K562 (cell line): ENCODE measurements at regions not wholly inside any gene's neighbourhood (a gene's known extent, or its start where the extent isn't known, plus 50 kb on each side); places are given as distances from the start of the nearest gene placed in this dataset.

ENCODE experiments used
- ATAC-seq: fragments of 200-7000 bp; cut with Tn5 transposase; 3 replicates; pipeline ENCODE4 v1.9.1; 2020; ENCODE audit warnings: moderate library complexity
- BruUV-seq: library from RNA; stranded (reverse); fragments of 400-500 nt; replicated peaks from 2 replicates; lab custom pipeline; 2021; lab: Mats Ljungman, UMichigan
- CTCF ChIA-PET: fragments of 300-600 bp; formaldehyde crosslinking; extraction: SDS; loops from one replicate; lab custom pipeline; 2021; ENCODE audit warnings: low intra/inter-chr PET ratio; lab: Yijun Ruan, JAX
- POLR2A ChIA-PET: fragments of 300-600, 350-650 bp; sonication (Branson Sonifier 250); formaldehyde crosslinking; extraction: SDS; loops from one replicate; lab custom pipeline; 2021; ENCODE audit warnings: antibody characterized with exemption, inconsistent platforms; lab: Yijun Ruan, JAX
- DNase-seq, 4 experiments: peaks; one replicate each; pipeline versions ENCODE4 v3.0.0 to v3.0.0-alpha.2; 2011 to 2018; ENCODE audit warnings: low spot score in 3 of 4, mixed read lengths in 3 of 4; ENCODE audit errors: extremely low read depth in 1 of 4
- FAIRE-seq: peaks from 2 replicates; lab custom pipeline; 2011; peaks lifted over from hg19 to GRCh38; lab: Jason Lieb, UNC
- H2AFZ ChIP-seq: 2 replicates; pipeline ENCODE4 v1.6.0; 2011; ENCODE audit warnings: low read depth, low read length, control low read depth, inconsistent platforms
- H3K27ac ChIP-seq: fragments of 200-600 bp; 3 replicates; pipeline ENCODE4 v1.8.0; 2011; ENCODE audit warnings: low read depth, mild to moderate bottlenecking, control low read depth, inconsistent platforms, low read length, moderate library complexity, mixed read lengths; ENCODE audit errors: extremely low read depth
- H3K27me3 ChIP-seq, 2 experiments: fragments of 300-600 bp in 1 of 2; 2 replicates in 1 of 2; 3 replicates in 1 of 2; pipeline versions ENCODE4 v1.6.0 to v1.8.0; 2011; ENCODE audit warnings: inconsistent platforms in 2 of 2, low read length in 2 of 2, mild to moderate bottlenecking in 1 of 2, mixed read lengths in 1 of 2, moderate library complexity in 1 of 2; ENCODE audit not compliant: control insufficient read depth in 2 of 2, insufficient read depth in 2 of 2
- H3K36me3 ChIP-seq: fragments of 300-600 bp; 3 replicates; pipeline ENCODE4 v1.8.0; 2011; ENCODE audit warnings: mild to moderate bottlenecking, low read length, inconsistent platforms; ENCODE audit not compliant: control insufficient read depth, insufficient read depth
- H3K4me1 ChIP-seq, 2 experiments: fragments of 200-600 bp in 1 of 2; replicated peaks in 1 of 2; 2 replicates in 1 of 2; 3 replicates in 1 of 2; pipeline versions ENCODE4 v1.5.1 to v1.8.0; 2011; ENCODE audit warnings: inconsistent platforms in 2 of 2, low read length in 2 of 2, mild to moderate bottlenecking in 1 of 2, mixed read lengths in 1 of 2, moderate library complexity in 1 of 2; ENCODE audit not compliant: control insufficient read depth in 2 of 2, insufficient read depth in 2 of 2
- H3K4me2 ChIP-seq: 2 replicates; pipeline ENCODE4 v1.6.1; 2011; ENCODE audit warnings: low read length, control low read depth, inconsistent platforms, mixed read lengths; ENCODE audit not compliant: insufficient read depth
- H3K4me3 ChIP-seq: fragments of 200-600 bp; sonication (generic), shearing (Covaris generic); 2 replicates; pipeline ENCODE4 v1.5.1; 2016; ENCODE audit warnings: control low read depth, inconsistent platforms
- H3K79me2 ChIP-seq: fragments of 200-600 bp; 3 replicates; pipeline ENCODE4 v1.8.0; 2011; ENCODE audit warnings: low read length, inconsistent platforms; ENCODE audit not compliant: control insufficient read depth, insufficient read depth
- H3K9ac ChIP-seq, 2 experiments: 2 replicates each; pipeline versions ENCODE4 v1.6.0 to v1.6.1; 2011; ENCODE audit warnings: low read depth in 2 of 2, low read length in 2 of 2, control low read depth in 1 of 2, inconsistent platforms in 1 of 2, mild to moderate bottlenecking in 1 of 2, mixed read lengths in 1 of 2; ENCODE audit not compliant: insufficient read depth in 1 of 2
- H3K9me1 ChIP-seq: one replicate; pipeline ENCODE4 v1.6.0; 2011; ENCODE audit warnings: inconsistent platforms, mild to moderate bottlenecking, low read length, moderate library complexity; ENCODE audit not compliant: control insufficient read depth, insufficient read depth
- H3K9me3 ChIP-seq: replicated peaks from 2 replicates; pipeline ENCODE4 v1.5.1; 2011; ENCODE audit warnings: low read depth, low read length, inconsistent platforms; ENCODE audit not compliant: control insufficient read depth, insufficient read depth
- H4K20me1 ChIP-seq: replicated peaks from 2 replicates; pipeline ENCODE4 v1.6.1; 2011; ENCODE audit warnings: low read length, inconsistent platforms, mixed read lengths; ENCODE audit not compliant: control insufficient read depth, insufficient read depth
- CLOCK ChIP-seq: fragments of 250-450 bp; sonication (Bioruptor Pico); IDR thresholded peaks from 2 replicates; pipeline ENCODE4 v1.4.0; 2020; ENCODE audit warnings: mild to moderate bottlenecking, moderate library complexity, borderline replicate concordance
- DACH1 ChIP-seq: fragments of 450-650 bp; IDR thresholded peaks from 2 replicates; pipeline ENCODE4 v1.6.1; 2018; ENCODE audit not compliant: partially characterized antibody
- DMBX1 ChIP-seq: fragments of 250-450 bp; sonication (Bioruptor Pico); IDR thresholded peaks from 2 replicates; pipeline ENCODE4 v1.8.0; 2022; ENCODE audit warnings: inconsistent platforms, mild to moderate bottlenecking, moderate library complexity, borderline replicate concordance
- GTF2E2 ChIP-seq: fragments of 200-800 bp; sonication (Bioruptor generic); IDR thresholded peaks from 2 replicates; pipeline ENCODE4 v1.6.1; 2016; ENCODE audit warnings: missing genetic modification characterization, missing compliant biosample characterization
- ID3 ChIP-seq, 2 experiments: fragments of 250-450 bp in 1 of 2; fragments of 450-650 bp in 1 of 2; sonication (Bioruptor Pico) in 1 of 2; IDR thresholded peaks; 2 replicates each; pipeline versions ENCODE4 v1.6.1 to v1.8.0; 2016 to 2021; ENCODE audit warnings: mild to moderate bottlenecking in 2 of 2, moderate library complexity in 2 of 2, missing compliant biosample characterization in 1 of 2, missing genetic modification characterization in 1 of 2
- MAFG ChIP-seq: fragments of 450-650 bp; conservative IDR thresholded peaks from 2 replicates; pipeline ENCODE4 v1.6.1; 2016; ENCODE audit warnings: missing genetic modification characterization, missing compliant biosample characterization
- POLR2B ChIP-seq: fragments of 450-650 bp; IDR thresholded peaks from 2 replicates; pipeline ENCODE4 v1.6.1; 2018; ENCODE audit warnings: low read depth; ENCODE audit not compliant: partially characterized antibody
- TFE3 ChIP-seq: fragments of 450-650 bp; formaldehyde crosslinking; IDR thresholded peaks from 2 replicates; pipeline ENCODE4 v1.4.0; 2020; ENCODE audit warnings: mild to moderate bottlenecking, mixed read lengths
- TRIM25 ChIP-seq: fragments of 450-650 bp; IDR thresholded peaks from 2 replicates; pipeline ENCODE4 v1.7.0; 2016; ENCODE audit warnings: borderline replicate concordance
- USF1 ChIP-seq: sonication (generic); formaldehyde crosslinking; IDR thresholded peaks from 2 replicates; pipeline ENCODE4 v1.9.0; 2022; ENCODE audit warnings: mild to moderate bottlenecking, missing genetic modification reagents
- ZBED1 ChIP-seq: IDR thresholded peaks from 2 replicates; pipeline ENCODE4 v1.6.1; 2014
- ZBTB17 ChIP-seq: fragments of 450-650 bp; formaldehyde crosslinking; IDR thresholded peaks from 2 replicates; pipeline ENCODE4 v1.4.0; 2020; ENCODE audit warnings: mild to moderate bottlenecking
- ZNF3 ChIP-seq: fragments of 250-450 bp; sonication (Bioruptor Pico); IDR thresholded peaks from 2 replicates; pipeline ENCODE4 v1.5.0; 2021; ENCODE audit warnings: mild to moderate bottlenecking, moderate library complexity
- ZNF408 ChIP-seq: fragments of 250-450 bp; sonication (Bioruptor Pico); IDR thresholded peaks from 2 replicates; pipeline ENCODE4 v1.4.0; 2020; ENCODE audit warnings: low read depth, mild to moderate bottlenecking, moderate library complexity
- ZNF41 ChIP-seq: fragments of 250-450 bp; sonication (Bioruptor Pico); conservative IDR thresholded peaks from 2 replicates; pipeline ENCODE4 v1.4.0; 2020; ENCODE audit warnings: mild to moderate bottlenecking
- ZNF695 ChIP-seq: fragments of 450-650 bp; formaldehyde crosslinking; IDR thresholded peaks from 2 replicates; pipeline ENCODE4 v1.4.0; 2020; ENCODE audit warnings: mild to moderate bottlenecking, moderate library complexity
- ZSCAN32 ChIP-seq: fragments of 450-650 bp; formaldehyde crosslinking; IDR thresholded peaks from 2 replicates; pipeline ENCODE4 v1.4.0; 2020; ENCODE audit warnings: mild to moderate bottlenecking, moderate library complexity
- WGBS: fragments of 100-300 bp; shearing (Covaris generic); methylation state at CpG from one replicate; pipeline ENCODE4 v1.1.6; 2016; ENCODE audit warnings: low coverage, mixed read lengths; ENCODE audit not compliant: insufficient coverage; ENCODE audit errors: missing lambda C conversion rate; 5-methylcytosine and 5-hydroxymethylcytosine counted together
- in situ Hi-C: fragments of 300-500 bp; cut with MboI; formaldehyde crosslinking; loops from 4 replicates; pipeline ENCODE4 v1.15.0; 2018; ENCODE audit warnings: inconsistent platforms, mixed read lengths
- intact Hi-C: fragments of 100-400 bp; cut with micrococcal nuclease; formaldehyde crosslinking; loops from 2 replicates; pipeline ENCODE4 v1.14.2; 2022

- no peak for ATAC-seq
- no peak for FAIRE-seq
- 0% methylated on average over 1 of the region's 1 CpG for WGBS
- TF ChIP-seq ID3 (CRISPR knock-in tag; IDR thresholded peaks at IDR 0.05), result no peak
- TF ChIP-seq ID3 (tag; IDR thresholded peaks at IDR 0.05), result no peak
- no peak for TF ChIP-seq TFE3 (CRISPR knock-in tag)
- no peak for TF ChIP-seq DMBX1
- no peak for TF ChIP-seq DACH1
- no peak for TF ChIP-seq CLOCK (CRISPR knock-in tag)
- no peak for TF ChIP-seq ZNF695 (CRISPR knock-in tag)
- no peak for TF ChIP-seq ZBTB17 (CRISPR knock-in tag)
- TF ChIP-seq ZNF3 (CRISPR knock-in tag), result no peak
- TF ChIP-seq ZNF408 (CRISPR knock-in tag), result no peak
- no peak for TF ChIP-seq MAFG (tag)
- no peak for TF ChIP-seq ZSCAN32 (CRISPR knock-in tag)
- no peak for TF ChIP-seq TRIM25
- TF ChIP-seq POLR2B, result no peak
- no peak for TF ChIP-seq ZBED1
- TF ChIP-seq GTF2E2 (tag), result no peak
- TF ChIP-seq USF1 (CRISPR knock-in tag), result no peak
- TF ChIP-seq ZNF41 (CRISPR knock-in tag), result no peak
These were observed 67.9 kb upstream of the CCDC54 start for GRCh38 chr3:107309312-107309711.

More at GRCh38 chr3:107309312-107309711, 67.9 kb upstream of the CCDC54 start:
- H3K79me2 ChIP-seq, result no peaks in the 10 kb centered on the region
- no peak for DNase-seq
- H3K9me3 ChIP-seq, result no peaks in the 10 kb centered on the region
- H3K4me3 ChIP-seq, result no peak overlapping the region
- no peak overlapping the region for H3K27ac ChIP-seq
- no peaks in the 10 kb centered on the region for H4K20me1 ChIP-seq
- no peak overlapping the region for H2AFZ ChIP-seq
- in situ Hi-C loops, result no loop called here
- no peak overlapping the region for H3K9ac ChIP-seq
- ChIA-PET CTCF (no interaction called here), POLR2A (interaction anchor here (1.4 kb wide), 1 partner anchor 16 kb away, joined by 3 read pairs; no protein-coding TSS in a partner anchor)
- no TSS peak for BruUV-seq
- H3K9me1 ChIP-seq, result no peaks in the 10 kb centered on the region
- no peaks in the 10 kb centered on the region for H3K36me3 ChIP-seq
- intact Hi-C loops, result no loop called here
- no peaks in the 10 kb centered on the region; a peak in 1 of 5 replicates for H3K27me3 ChIP-seq
- no peaks in the 10 kb centered on the region for H3K4me1 ChIP-seq
- no peak overlapping the region for H3K4me2 ChIP-seq
